DOHH2 (cell line): ENCODE measurements at regions not wholly inside any gene's neighbourhood (a gene's known extent, or its start where the extent isn't known, plus 50 kb on each side); places are given as distances from the start of the nearest gene placed in this dataset.

Experiments used
- H3F3A ChIP-seq: fragments of 200-600 bp; sonication (generic), shearing (Covaris generic); 2 replicates; pipeline ENCODE4 v1.6.0; 2016; ENCODE audit warnings: antibody characterized with exemption, mild to moderate bottlenecking; ENCODE audit not compliant: control insufficient read depth, insufficient read depth
- H3K27ac ChIP-seq: fragments of 200-600 bp; sonication (generic); 2 replicates; pipeline ENCODE4 v1.5.1; 2014; ENCODE audit warnings: low read depth, mild to moderate bottlenecking, low read length, moderate library complexity
- H3K27me3 ChIP-seq: fragments of 200-600 bp; sonication (generic); 2 replicates; pipeline ENCODE4 v1.6.1; 2014; ENCODE audit warnings: mild to moderate bottlenecking, low read length, mixed read lengths; ENCODE audit not compliant: control insufficient read depth
- H3K36me3 ChIP-seq: fragments of 200-600 bp; sonication (generic); 2 replicates; pipeline ENCODE4 v1.6.1; 2014; ENCODE audit warnings: mild to moderate bottlenecking, low read length, moderate library complexity, mixed read lengths; ENCODE audit not compliant: control insufficient read depth
- H3K4me1 ChIP-seq: fragments of 200-600 bp; sonication (generic); 2 replicates; pipeline ENCODE4 v1.6.1; 2014; ENCODE audit warnings: mild to moderate bottlenecking, low read length, mixed read lengths; ENCODE audit not compliant: control insufficient read depth
- H3K4me2 ChIP-seq: fragments of 200-600 bp; sonication (generic); 2 replicates; pipeline ENCODE4 v1.6.0; 2014; ENCODE audit warnings: mild to moderate bottlenecking, low read length, moderate library complexity
- H3K4me3 ChIP-seq: fragments of 200-600 bp; sonication (generic); 2 replicates; pipeline ENCODE4 v1.5.1; 2014; ENCODE audit warnings: mild to moderate bottlenecking, low read length, mixed read lengths
- H3K79me2 ChIP-seq: fragments of 200-600 bp; sonication (generic); 2 replicates; pipeline ENCODE4 v1.6.1; 2014; ENCODE audit warnings: mild to moderate bottlenecking, low read length, mixed read lengths; ENCODE audit not compliant: control insufficient read depth
- H3K9me2 ChIP-seq: fragments of 200-600 bp; sonication (generic); replicated peaks from 2 replicates; pipeline ENCODE4 v1.6.1; 2014; ENCODE audit warnings: mild to moderate bottlenecking, low read length, mixed read lengths; ENCODE audit not compliant: control insufficient read depth
- H3K9me3 ChIP-seq: fragments of 200-600 bp; sonication (generic); 2 replicates; pipeline ENCODE4 v1.6.1; 2014; ENCODE audit warnings: antibody characterized with exemption, low read length, mixed read lengths; ENCODE audit not compliant: control insufficient read depth, insufficient read depth
- H4K20me1 ChIP-seq: fragments of 200-600 bp; sonication (generic); 2 replicates; pipeline ENCODE4 v1.6.0; 2014; ENCODE audit warnings: low read depth, mild to moderate bottlenecking, antibody characterized with exemption, low read length, moderate library complexity; ENCODE audit not compliant: control insufficient read depth, insufficient read depth
- EZH2phosphoT487 ChIP-seq: fragments of 200-600 bp; sonication (generic); IDR thresholded peaks from 2 replicates; pipeline ENCODE4 v1.6.1; 2017; ENCODE audit warnings: borderline replicate concordance, mild to moderate bottlenecking, antibody characterized with exemption, low read length, moderate library complexity, mixed read lengths
- TF ChIP-seq, protein P1 (sequence below): fragments of 200-600 bp; sonication (generic); IDR thresholded peaks from one replicate; pipeline ENCODE4 v1.5.1; 2014; ENCODE audit warnings: antibody characterized with exemption, mild to moderate bottlenecking, low read depth, low read length; ENCODE audit not compliant: poor library complexity, severe bottlenecking

- Histone ChIP-seq H3K9me3 (no peaks in the 10 kb centered on the region), H3K4me3 (no peak overlapping the region), H4K20me1 (no peaks in the 10 kb centered on the region), H3F3A (no peaks in the 10 kb centered on the region), H3K4me1 (no peaks in the 10 kb centered on the region), H3K9me2 (no peaks in the 10 kb centered on the region), H3K4me2 (no peak overlapping the region), H3K79me2 (no peaks in the 10 kb centered on the region), H3K36me3 (no peaks in the 10 kb centered on the region), H3K27ac (no peak overlapping the region), H3K27me3 (no peaks in the 10 kb centered on the region)
- no peak for TF ChIP-seq EZH2phosphoT487
- TF ChIP-seq, protein P1, sequence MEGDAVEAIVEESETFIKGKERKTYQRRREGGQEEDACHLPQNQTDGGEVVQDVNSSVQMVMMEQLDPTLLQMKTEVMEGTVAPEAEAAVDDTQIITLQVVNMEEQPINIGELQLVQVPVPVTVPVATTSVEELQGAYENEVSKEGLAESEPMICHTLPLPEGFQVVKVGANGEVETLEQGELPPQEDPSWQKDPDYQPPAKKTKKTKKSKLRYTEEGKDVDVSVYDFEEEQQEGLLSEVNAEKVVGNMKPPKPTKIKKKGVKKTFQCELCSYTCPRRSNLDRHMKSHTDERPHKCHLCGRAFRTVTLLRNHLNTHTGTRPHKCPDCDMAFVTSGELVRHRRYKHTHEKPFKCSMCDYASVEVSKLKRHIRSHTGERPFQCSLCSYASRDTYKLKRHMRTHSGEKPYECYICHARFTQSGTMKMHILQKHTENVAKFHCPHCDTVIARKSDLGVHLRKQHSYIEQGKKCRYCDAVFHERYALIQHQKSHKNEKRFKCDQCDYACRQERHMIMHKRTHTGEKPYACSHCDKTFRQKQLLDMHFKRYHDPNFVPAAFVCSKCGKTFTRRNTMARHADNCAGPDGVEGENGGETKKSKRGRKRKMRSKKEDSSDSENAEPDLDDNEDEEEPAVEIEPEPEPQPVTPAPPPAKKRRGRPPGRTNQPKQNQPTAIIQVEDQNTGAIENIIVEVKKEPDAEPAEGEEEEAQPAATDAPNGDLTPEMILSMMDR: no peak
Observed at GRCh38 chr10:71006506-71006905, 118.1 kb upstream of the PCBD1 start.

- no peaks in the 10 kb centered on the region for H3K4me1 ChIP-seq
- H3K9me3 ChIP-seq: no peaks in the 10 kb centered on the region
- no peaks in the 10 kb centered on the region for H3F3A ChIP-seq
- H3K27me3 ChIP-seq: no peaks in the 10 kb centered on the region
- no peak overlapping the region for H3K4me3 ChIP-seq
- H3K36me3 ChIP-seq: no peaks in the 10 kb centered on the region
- no peaks in the 10 kb centered on the region for H3K9me2 ChIP-seq
- no peak overlapping the region for H3K4me2 ChIP-seq
- no peaks in the 10 kb centered on the region for H4K20me1 ChIP-seq
- H3K79me2 ChIP-seq: no peaks in the 10 kb centered on the region
- H3K27ac ChIP-seq: no peak overlapping the region
- no peak for TF ChIP-seq EZH2phosphoT487
- TF ChIP-seq, protein P1: no peak
Observed at GRCh38 chr10:71007516-71007915, 119.2 kb upstream of the PCBD1 start.

- Histone ChIP-seq H3K36me3 (no peaks in the 10 kb centered on the region), H4K20me1 (no peaks in the 10 kb centered on the region), H3K9me3 (no peaks in the 10 kb centered on the region), H3K9me2 (no peaks in the 10 kb centered on the region), H3K27ac (no peak overlapping the region), H3K79me2 (no peaks in the 10 kb centered on the region), H3K27me3 (0 out of 2 replicates have a peak, but pooled peaks cover 2% of the 10 kb centered on the region), H3F3A (no peaks in the 10 kb centered on the region), H3K4me2 (no peak overlapping the region), H3K4me1 (no peaks in the 10 kb centered on the region), H3K4me3 (no peak overlapping the region)
- no peak for TF ChIP-seq EZH2phosphoT487
- TF ChIP-seq, protein P1: no peak
Observed at GRCh38 chr10:71008150-71008549, 119.8 kb upstream of the PCBD1 start.
